ENCODE measurements at regions not wholly inside any gene's neighbourhood (a gene's known extent, or its start where the extent isn't known, plus 50 kb on each side); places are given as distances from the start of the nearest gene placed in this dataset.

GRCh38 chr21:27292783-27293182 lies 325.9 kb upstream of the ADAMTS5 start:
- H3K4me3 ChIP-seq (ENCODE audit: control insufficient read depth in 2 of 3, extremely low read depth in 1 of 3, insufficient read depth in 2 of 3, low read depth in 1 of 3, low read length in 3 of 3), result no peak overlapping the region
- DNase-seq (ENCODE audit: low read depth, low spot score) (no peak), FAIRE-seq (no peak)
- no peak overlapping the region for H3K27ac ChIP-seq (ENCODE audit: control insufficient read depth, insufficient read depth, low read length)
- dilution Hi-C loops (cut with MboI; ENCODE audit: extremely low pct_ligation_motif_present, low sequenced_read_pairs), result no loop called here
- no peaks in the 10 kb centered on the region for H3K79me2 ChIP-seq (ENCODE audit: control insufficient read depth, insufficient read depth, low read length)
- H3K9ac ChIP-seq (ENCODE audit: control insufficient read depth, extremely low read depth, insufficient read depth, low read length), result no peak overlapping the region
- no peaks in the 10 kb centered on the region for H3K27me3 ChIP-seq (ENCODE audit: control insufficient read depth, extremely low read depth, insufficient read depth, low read length)
- no peaks in the 10 kb centered on the region for H4K20me1 ChIP-seq (ENCODE audit: control insufficient read depth, extremely low read depth, insufficient read depth, low read length)
- TF ChIP-seq CTCF (optimal IDR thresholded peaks at IDR 0.05 in 1 of 3, IDR thresholded peaks at IDR 0.05 in 1 of 3, conservative IDR thresholded peaks at IDR 0.05 in 1 of 3; ENCODE audit: extremely low read depth in 1 of 3, insufficient read depth in 2 of 3, low read length in 3 of 3) (no peak), EZH2 (IDR thresholded peaks at IDR 0.05; ENCODE audit: low read length) (no peak)
- no peak overlapping the region for H3K4me2 ChIP-seq (ENCODE audit: control insufficient read depth, extremely low read depth, insufficient read depth, low read depth, low read length)
- H2AFZ ChIP-seq (ENCODE audit: control insufficient read depth, low read length), result no peak overlapping the region
- no peaks in the 10 kb centered on the region for H3K9me3 ChIP-seq (ENCODE audit: control insufficient read depth, low read depth, low read length)
- no peaks in the 10 kb centered on the region for H3K4me1 ChIP-seq (ENCODE audit: control insufficient read depth, extremely low read depth, insufficient read depth, low read length)
- no peaks in the 10 kb centered on the region for H3K9me1 ChIP-seq (ENCODE audit: control insufficient read depth, extremely low read depth, insufficient read depth, low read length)
- no peaks in the 10 kb centered on the region for H3K36me3 ChIP-seq (ENCODE audit: control insufficient read depth in 2 of 2, extremely low read depth in 1 of 2, insufficient read depth in 2 of 2, low read length in 2 of 2)

GRCh38 chr21:27292229-27292628 lies 325.3 kb upstream of the ADAMTS5 start:
- Histone ChIP-seq H3K27ac (ENCODE audit: control insufficient read depth, insufficient read depth, low read length) (no peak overlapping the region), H3K9ac (ENCODE audit: control insufficient read depth, extremely low read depth, insufficient read depth, low read length) (no peak overlapping the region), H2AFZ (ENCODE audit: control insufficient read depth, low read length) (no peak overlapping the region), H3K9me1 (ENCODE audit: control insufficient read depth, extremely low read depth, insufficient read depth, low read length) (no peaks in the 10 kb centered on the region), H3K9me3 (ENCODE audit: control insufficient read depth, low read depth, low read length) (no peaks in the 10 kb centered on the region), H3K36me3 (ENCODE audit: control insufficient read depth in 2 of 2, extremely low read depth in 1 of 2, insufficient read depth in 2 of 2, low read length in 2 of 2) (no peaks in the 10 kb centered on the region), H3K27me3 (ENCODE audit: control insufficient read depth, extremely low read depth, insufficient read depth, low read length) (no peaks in the 10 kb centered on the region), H3K4me1 (ENCODE audit: control insufficient read depth, extremely low read depth, insufficient read depth, low read length) (no peaks in the 10 kb centered on the region), H3K4me3 (ENCODE audit: control insufficient read depth in 2 of 3, extremely low read depth in 1 of 3, insufficient read depth in 2 of 3, low read depth in 1 of 3, low read length in 3 of 3) (no peak overlapping the region), H3K79me2 (ENCODE audit: control insufficient read depth, insufficient read depth, low read length) (no peaks in the 10 kb centered on the region), H4K20me1 (ENCODE audit: control insufficient read depth, extremely low read depth, insufficient read depth, low read length) (no peaks in the 10 kb centered on the region), H3K4me2 (ENCODE audit: control insufficient read depth, extremely low read depth, insufficient read depth, low read depth, low read length) (no peak overlapping the region)
- DNase-seq (ENCODE audit: low read depth, low spot score) (no peak), FAIRE-seq (no peak)
- TF ChIP-seq EZH2 (IDR thresholded peaks at IDR 0.05; ENCODE audit: low read length) (no peak), CTCF (optimal IDR thresholded peaks at IDR 0.05 in 1 of 3, IDR thresholded peaks at IDR 0.05 in 1 of 3, conservative IDR thresholded peaks at IDR 0.05 in 1 of 3; ENCODE audit: extremely low read depth in 1 of 3, insufficient read depth in 2 of 3, low read length in 3 of 3) (no peak)
- dilution Hi-C loops (cut with MboI; ENCODE audit: extremely low pct_ligation_motif_present, low sequenced_read_pairs), result no loop called here
